Fibroblast of upper back skin (primary cell): ENCODE measurements at regions not wholly inside any gene's neighbourhood (a gene's known extent, or its start where the extent isn't known, plus 50 kb on each side); places are given as distances from the start of the nearest gene placed in this dataset.

Experiments
- DNase-seq: peaks from one replicate; pipeline ENCODE4 v3.0.0-alpha.2; 2013

DNA sequence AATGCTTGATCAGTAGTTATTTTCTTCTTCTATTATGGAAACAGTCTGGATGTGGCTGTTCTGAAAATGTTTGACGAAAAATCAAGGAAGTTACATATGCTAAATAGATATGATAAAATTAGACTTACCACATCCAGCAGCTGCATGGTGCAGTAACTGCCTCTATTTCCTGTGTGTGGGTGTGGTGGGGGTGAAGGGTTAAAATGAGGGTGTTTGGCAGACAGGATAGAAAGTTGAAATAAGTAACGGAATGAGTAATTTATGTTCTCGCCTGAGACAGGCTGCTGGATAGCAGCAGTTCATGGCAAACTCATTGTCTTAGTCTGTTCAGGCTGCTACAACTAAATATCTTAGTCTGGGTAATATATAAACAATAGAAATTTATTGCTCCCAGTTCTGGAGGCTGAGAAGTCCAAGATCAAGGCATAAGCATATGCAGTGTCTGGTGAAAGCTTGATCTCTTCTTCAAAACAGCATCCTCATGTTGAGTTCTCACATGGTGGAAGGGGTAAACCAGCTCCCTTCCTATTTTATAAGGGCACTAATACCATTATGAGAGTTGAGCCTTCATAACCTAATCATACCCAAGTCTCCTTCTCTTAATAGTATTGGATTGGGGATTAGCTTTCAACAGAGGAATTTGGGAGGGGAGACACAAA lies 1248.9 kb downstream of the SLITRK5 start:
- no peak for DNase-seq

DNA sequence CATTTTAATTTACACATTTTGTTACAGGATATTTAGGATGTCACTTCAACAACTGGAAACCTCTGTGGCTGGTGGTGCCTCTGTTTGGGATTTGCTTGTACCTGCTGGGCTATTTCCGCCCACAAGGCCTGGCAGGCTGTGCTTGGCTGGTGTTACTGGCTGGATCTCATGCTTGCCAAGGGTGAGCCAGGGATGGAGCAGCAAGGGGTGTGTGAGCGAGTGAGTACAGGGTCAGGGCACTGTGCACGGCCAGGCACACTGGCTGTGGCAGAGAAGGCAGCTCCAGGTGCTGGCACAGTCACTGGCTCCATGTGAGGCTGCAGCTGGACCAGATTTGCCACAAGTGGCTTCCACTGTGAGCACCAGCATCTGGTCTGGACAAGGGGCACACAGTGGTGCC lies 1254.8 kb downstream of the SLITRK5 start:
- no peak for DNase-seq

- no peak for DNase-seq
Measured at GRCh38 chr13:88926890-88927502, 1255.8 kb downstream of the SLITRK5 start.

- DNase-seq: no peak
Measured at GRCh38 chr13:88932950-88933349, 1261.8 kb downstream of the SLITRK5 start.

GRCh38 chr13:88937384-88937783 lies 1266.2 kb downstream of the SLITRK5 start:
- DNase-seq: no peak

DNA sequence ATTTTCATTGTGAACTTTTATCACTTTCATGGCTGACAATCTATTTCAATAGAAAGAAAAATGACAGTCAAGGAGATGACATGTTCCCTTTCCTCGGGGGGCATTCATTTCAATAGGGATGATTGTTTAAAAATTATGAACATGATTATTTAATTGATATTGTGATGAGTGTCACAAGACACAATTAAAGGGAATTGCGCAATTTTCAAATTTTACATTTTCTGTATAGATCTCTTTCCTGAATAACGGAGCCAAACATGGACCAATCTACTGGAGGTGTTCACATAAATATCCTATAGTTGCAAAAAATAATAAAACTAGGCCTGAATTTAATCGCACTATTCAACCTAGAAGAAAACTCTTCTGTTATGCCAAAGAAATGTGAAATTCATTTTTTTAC lies 1274.6 kb downstream of the SLITRK5 start:
- no peak for DNase-seq

GRCh38 chr13:88948501-88948900 lies 1277.3 kb downstream of the SLITRK5 start:
- no peak for DNase-seq

GRCh38 chr13:88958821-88959220 lies 1287.7 kb downstream of the SLITRK5 start:
- DNase-seq: peak; percentile 6

- DNase-seq: no peak
Measured at GRCh38 chr13:88976466-88976865, 1305.3 kb downstream of the SLITRK5 start.

- no peak for DNase-seq
Measured at GRCh38 chr13:88978607-88979006, 1307.4 kb downstream of the SLITRK5 start.

DNA sequence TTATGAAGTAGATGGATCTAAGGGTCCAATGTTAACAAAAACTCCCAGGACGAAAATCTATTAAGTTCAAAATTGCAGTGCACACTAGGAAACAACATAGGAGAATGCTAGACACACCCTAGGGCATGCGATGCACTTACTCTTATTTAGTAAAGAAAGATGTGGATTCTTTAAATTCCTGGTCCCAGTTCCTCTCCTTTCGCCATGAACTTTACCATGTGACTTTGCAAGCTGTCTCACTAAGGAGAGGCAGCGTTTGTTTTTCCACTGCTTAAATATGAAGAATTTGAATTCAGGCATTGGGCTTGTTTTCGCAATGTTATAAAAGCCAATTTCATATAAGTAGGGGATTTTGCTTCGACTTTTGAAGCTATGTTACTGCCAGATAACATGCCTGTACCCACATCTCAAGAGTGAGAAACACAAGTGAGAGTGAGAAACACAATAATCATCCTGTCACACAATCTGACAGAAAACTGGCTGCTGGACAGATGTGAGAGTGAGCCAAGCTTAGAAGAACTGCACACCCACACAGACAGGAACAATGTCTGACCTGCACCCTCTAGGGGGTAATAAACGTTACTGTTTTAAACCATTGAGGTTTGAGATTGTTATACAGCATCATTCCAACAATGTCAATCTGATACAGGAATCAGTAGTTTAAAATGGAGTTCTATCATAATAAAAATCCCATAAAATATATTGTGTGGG lies 1308.4 kb downstream of the SLITRK5 start:
- peak; percentile 22 for DNase-seq

GRCh38 chr13:89003656-89004055 lies 1332.5 kb downstream of the SLITRK5 start:
- DNase-seq: no peak

DNA sequence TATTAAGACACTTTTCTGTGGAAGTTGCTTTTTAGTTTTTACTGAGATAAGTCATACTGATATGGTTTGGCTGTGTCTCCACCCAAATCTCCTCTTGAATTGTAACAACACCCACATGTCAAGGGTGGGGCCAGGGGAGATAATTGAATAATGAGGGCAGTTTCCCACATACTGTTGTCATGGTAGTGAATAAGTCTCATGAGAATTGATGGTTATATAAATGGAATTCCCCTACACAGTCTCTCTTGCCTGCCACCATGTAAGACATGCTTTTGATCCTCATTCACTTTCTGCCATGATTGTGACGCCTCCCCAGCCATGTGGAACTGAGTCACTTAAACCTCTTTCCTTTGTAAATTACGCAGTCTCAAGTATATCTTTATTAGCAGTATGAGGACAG lies 1340.4 kb downstream of the SLITRK5 start:
- no peak for DNase-seq

DNA sequence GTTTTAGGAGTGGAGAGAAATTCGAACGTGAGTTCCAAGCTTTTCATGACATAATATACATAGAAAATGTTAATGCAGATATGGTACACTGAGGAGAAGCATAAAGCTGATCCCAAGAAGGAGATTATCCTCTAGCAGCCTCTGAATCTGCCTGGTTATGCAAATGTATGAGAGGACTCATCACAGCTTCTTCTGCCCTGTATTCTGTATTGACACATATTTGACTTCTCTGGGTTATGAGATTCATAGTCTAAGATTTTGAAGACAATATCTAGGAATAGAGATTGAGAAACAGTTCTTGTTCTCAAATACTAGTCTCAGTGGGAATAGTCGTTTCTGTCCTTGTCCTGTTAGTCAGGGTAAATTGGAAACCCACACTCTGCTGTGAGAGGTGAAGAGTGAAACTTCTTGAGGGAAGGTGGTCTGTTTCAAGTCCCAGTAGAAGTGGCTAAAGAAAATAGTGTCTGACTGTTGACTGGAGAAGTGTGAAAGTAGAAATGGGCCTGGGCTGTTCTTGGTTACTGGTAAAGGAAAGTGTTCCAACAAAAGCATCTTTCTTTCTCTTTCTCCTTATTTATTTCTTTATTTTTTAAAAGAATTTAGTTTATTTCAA lies 1356.6 kb downstream of the SLITRK5 start:
- DNase-seq: no peak

- DNase-seq: peak; percentile 0
Measured at GRCh38 chr13:89029062-89029461, 1357.9 kb downstream of the SLITRK5 start.

GRCh38 chr13:89034015-89034414 lies 1362.8 kb downstream of the SLITRK5 start:
- no peak for DNase-seq

DNA sequence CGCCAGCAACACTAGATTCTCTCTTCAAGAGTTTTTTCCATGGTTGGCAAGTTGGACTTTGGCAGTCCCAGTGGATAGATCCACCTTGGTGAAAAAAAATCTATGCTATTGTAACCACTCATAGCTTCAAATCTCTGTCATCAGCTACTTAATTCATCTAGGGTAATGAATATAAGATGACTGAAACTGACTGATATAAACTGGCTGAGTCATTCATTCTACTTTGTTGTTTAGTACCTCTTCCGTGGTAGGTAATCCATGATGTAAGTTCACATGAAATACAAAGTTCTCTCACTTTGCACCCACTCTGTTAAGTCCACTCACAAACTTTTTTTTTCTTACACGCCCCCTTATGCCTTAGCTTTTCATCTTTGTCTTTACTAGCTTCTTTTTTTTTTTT lies 1381.5 kb downstream of the SLITRK5 start:
- DNase-seq: no peak

GRCh38 chr13:89053418-89053817 lies 1382.2 kb downstream of the SLITRK5 start:
- DNase-seq: no peak

- DNase-seq: no peak
Measured at GRCh38 chr13:89057274-89057673, 1386.1 kb downstream of the SLITRK5 start.

DNA sequence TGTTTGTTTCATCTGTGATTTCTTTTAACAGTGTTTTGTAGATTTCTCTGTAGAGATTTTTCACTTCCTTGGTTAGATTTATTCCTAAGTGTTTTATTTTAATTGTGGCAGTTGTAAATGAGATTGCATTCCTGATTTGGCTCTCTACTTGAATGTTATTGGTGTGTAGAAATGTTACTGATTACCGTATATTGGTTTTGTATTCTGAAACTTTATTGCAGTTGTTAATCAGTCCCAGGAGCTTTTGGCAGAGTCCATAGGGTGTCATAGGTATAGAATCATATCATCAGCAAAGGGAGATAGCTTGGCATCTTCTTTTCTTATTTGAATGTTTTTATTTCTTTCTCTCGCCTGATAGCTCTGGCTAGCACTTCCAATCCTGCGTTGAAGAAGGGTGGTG lies 1386.7 kb downstream of the SLITRK5 start:
- no peak for DNase-seq

GRCh38 chr13:89061821-89062220 lies 1390.7 kb downstream of the SLITRK5 start:
- no peak for DNase-seq

GRCh38 chr13:89066868-89067466 lies 1395.8 kb downstream of the SLITRK5 start:
- peak; percentile 25 for DNase-seq

GRCh38 chr13:89072979-89073378 lies 1401.8 kb downstream of the SLITRK5 start:
- DNase-seq: no peak
